ENCODE measurements at regions not wholly inside any gene's neighbourhood (a gene's known extent, or its start where the extent isn't known, plus 50 kb on each side); places are given as distances from the start of the nearest gene placed in this dataset.

GRCh38 chr2:187638840-187639239, 84.6 kb upstream of the TFPI start:
- Histone ChIP-seq H2AFZ (no peak overlapping the region), H4K20me1 (ENCODE audit: insufficient read depth) (no peaks in the 10 kb centered on the region), H3K9ac (no peak overlapping the region), H3K4me1 (ENCODE audit: insufficient read depth) (no peaks in the 10 kb centered on the region), H3F3A (ENCODE audit: insufficient read depth) (no peaks in the 10 kb centered on the region), H3K4me2 (ENCODE audit: unreplicated experiment) (no peak overlapping the region), H3K27ac (no peak overlapping the region), H3K9me3 (ENCODE audit: low read depth) (no peaks in the 10 kb centered on the region), H3K9me2 (ENCODE audit: insufficient read depth) (no peaks in the 10 kb centered on the region), H3K4me3 (no peak overlapping the region), H3K79me2 (ENCODE audit: insufficient read depth) (no peaks in the 10 kb centered on the region), H3K36me3 (ENCODE audit: low read depth) (no peaks in the 10 kb centered on the region), H3K27me3 (replicated peaks; ENCODE audit: insufficient read depth) (no peaks in the 10 kb centered on the region)
- in situ Hi-C loops (cut with MboI) = no loop called here
- no peak for DNase-seq
- WGBS, 2 experiments (ENCODE audit: low coverage in 1 of 2, low lambda C conversion rate in 2 of 2, missing lambda C conversion rate in 2 of 2) = 71 to 84% methylated on average over 1 of the region's 1 CpG
- no peak for TF ChIP-seq EZH2 (IDR thresholded peaks at IDR 0.05; ENCODE audit: insufficient read depth, poor library complexity, severe bottlenecking)

- no peaks in the 10 kb centered on the region for H3K79me2 ChIP-seq (ENCODE audit: insufficient read depth)
- H3K4me1 ChIP-seq (ENCODE audit: insufficient read depth) = peaks cover 13% of the 10 kb centered on the region
- H2AFZ ChIP-seq = no peak overlapping the region
- no peak overlapping the region for H3K4me3 ChIP-seq
- 73% methylated on average over 6 of the region's 6 CpGs for WGBS, 2 experiments (ENCODE audit: low coverage in 1 of 2, low lambda C conversion rate in 2 of 2, missing lambda C conversion rate in 2 of 2)
- no peak overlapping the region for H3K9ac ChIP-seq
- in situ Hi-C loops (cut with MboI) = no loop called here
- H3K9me3 ChIP-seq (ENCODE audit: low read depth) = no peaks in the 10 kb centered on the region
- no peaks in the 10 kb centered on the region for H3K36me3 ChIP-seq (ENCODE audit: low read depth)
- no peaks in the 10 kb centered on the region for H4K20me1 ChIP-seq (ENCODE audit: insufficient read depth)
- no peak overlapping the region for H3K4me2 ChIP-seq (ENCODE audit: unreplicated experiment)
- no peak overlapping the region for H3K27ac ChIP-seq
- no peaks in the 10 kb centered on the region for H3K27me3 ChIP-seq (replicated peaks; ENCODE audit: insufficient read depth)
- no peaks in the 10 kb centered on the region for H3F3A ChIP-seq (ENCODE audit: insufficient read depth)
- TF ChIP-seq EZH2 (IDR thresholded peaks at IDR 0.05; ENCODE audit: insufficient read depth, poor library complexity, severe bottlenecking) = no peak
- no peak for TF ChIP-seq EZH2phosphoT487 (IDR thresholded peaks at IDR 0.05; ENCODE audit: insufficient read depth, low read depth)
- DNase-seq = no peak
- no peaks in the 10 kb centered on the region for H3K9me2 ChIP-seq (ENCODE audit: insufficient read depth)
These were observed 86.8 kb upstream of the TFPI start for GRCh38 chr2:187640926-187641510.

GRCh38 chr2:187642498-187642897, 88.3 kb upstream of the TFPI start:
- no peak overlapping the region for H3K4me3 ChIP-seq
- in situ Hi-C loops (cut with MboI) = no loop called here
- no peak overlapping the region for H3K9ac ChIP-seq
- no peak overlapping the region for H3K27ac ChIP-seq
- no peaks in the 10 kb centered on the region for H3K9me2 ChIP-seq (ENCODE audit: insufficient read depth)
- H3K79me2 ChIP-seq (ENCODE audit: insufficient read depth) = no peaks in the 10 kb centered on the region
- no peaks in the 10 kb centered on the region for H4K20me1 ChIP-seq (ENCODE audit: insufficient read depth)
- H3F3A ChIP-seq (ENCODE audit: insufficient read depth) = no peaks in the 10 kb centered on the region
- TF ChIP-seq EZH2 (IDR thresholded peaks at IDR 0.05; ENCODE audit: insufficient read depth, poor library complexity, severe bottlenecking) (no peak), EZH2phosphoT487 (IDR thresholded peaks at IDR 0.05; ENCODE audit: insufficient read depth, low read depth) (no peak)
- no peaks in the 10 kb centered on the region for H3K36me3 ChIP-seq (ENCODE audit: low read depth)
- H3K4me1 ChIP-seq (ENCODE audit: insufficient read depth) = peaks cover 13% of the 10 kb centered on the region
- DNase-seq = no peak
- no peaks in the 10 kb centered on the region for H3K27me3 ChIP-seq (replicated peaks; ENCODE audit: insufficient read depth)
- no peak overlapping the region for H2AFZ ChIP-seq
- H3K4me2 ChIP-seq (ENCODE audit: unreplicated experiment) = no peak overlapping the region
- 86 to 90% methylated on average over 4 of the region's 4 CpGs for WGBS, 2 experiments (ENCODE audit: low coverage in 1 of 2, low lambda C conversion rate in 2 of 2, missing lambda C conversion rate in 2 of 2)
- H3K9me3 ChIP-seq (ENCODE audit: low read depth) = no peaks in the 10 kb centered on the region

DNA sequence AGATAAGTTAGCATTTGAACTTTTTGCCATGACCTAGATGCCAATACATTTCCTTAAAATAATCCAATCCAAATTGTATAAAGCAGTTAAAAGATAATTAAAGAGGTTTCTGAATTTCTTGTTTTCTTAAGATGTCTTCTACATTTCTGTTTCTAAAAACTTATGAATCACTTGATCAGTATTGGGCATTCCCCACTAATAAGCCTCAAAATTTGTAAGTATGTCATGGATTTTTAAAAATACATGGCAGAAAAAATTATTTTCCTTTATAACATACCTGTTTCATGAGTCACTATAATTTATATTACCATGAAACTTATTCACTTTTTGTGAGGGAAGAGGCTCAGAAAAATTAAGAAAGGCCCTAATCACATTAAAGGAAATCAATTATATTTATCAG, 90.3 kb upstream of the TFPI start:
- Histone ChIP-seq H3K4me1 (ENCODE audit: insufficient read depth) (peaks cover 13% of the 10 kb centered on the region), H3K4me2 (ENCODE audit: unreplicated experiment) (peak overlapping the region; percentile 29), H3K9me3 (ENCODE audit: low read depth) (no peaks in the 10 kb centered on the region), H3K4me3 (no peak overlapping the region), H3K9ac (no peak overlapping the region), H2AFZ (no peak overlapping the region; the same call in 1 of the 2 replicates), H3K27ac (no peak overlapping the region), H3K36me3 (ENCODE audit: low read depth) (no peaks in the 10 kb centered on the region), H4K20me1 (ENCODE audit: insufficient read depth) (no peaks in the 10 kb centered on the region), H3K27me3 (replicated peaks; ENCODE audit: insufficient read depth) (no peaks in the 10 kb centered on the region), H3F3A (ENCODE audit: insufficient read depth) (no peaks in the 10 kb centered on the region), H3K9me2 (ENCODE audit: insufficient read depth) (no peaks in the 10 kb centered on the region), H3K79me2 (ENCODE audit: insufficient read depth) (no peaks in the 10 kb centered on the region)
- in situ Hi-C loops (cut with MboI) = no loop called here
- TF ChIP-seq EZH2 (IDR thresholded peaks at IDR 0.05; ENCODE audit: insufficient read depth, poor library complexity, severe bottlenecking) = no peak
- no peak for TF ChIP-seq EZH2phosphoT487 (IDR thresholded peaks at IDR 0.05; ENCODE audit: insufficient read depth, low read depth)
- peak; percentile 10 for DNase-seq

DNA sequence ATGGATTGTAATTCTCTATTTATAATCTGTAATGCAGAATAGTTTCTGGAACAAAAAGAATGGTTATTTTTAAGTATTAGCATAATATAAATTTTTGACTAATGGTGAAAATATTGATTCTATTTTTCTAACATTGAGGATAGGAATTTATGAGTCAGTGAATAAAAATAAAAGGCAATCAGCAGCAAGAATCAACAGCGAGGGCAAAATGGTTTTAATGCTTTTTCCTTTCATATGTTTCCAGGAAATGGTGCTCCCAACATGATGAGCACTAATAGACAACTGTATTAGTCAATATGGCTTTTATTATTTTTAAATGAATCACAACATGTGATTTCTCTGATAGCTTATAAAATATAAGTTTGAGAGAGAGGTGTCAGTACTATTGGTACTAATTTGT, 90.7 kb upstream of the TFPI start:
- Histone ChIP-seq H2AFZ (peak overlapping the region; percentile 10; the same call in 1 of the 2 replicates), H3K9me2 (ENCODE audit: insufficient read depth) (no peaks in the 10 kb centered on the region; the same call in 1 of the 2 replicates), H3K9me3 (ENCODE audit: low read depth) (no peaks in the 10 kb centered on the region), H3K4me1 (ENCODE audit: insufficient read depth) (peaks cover 13% of the 10 kb centered on the region), H3K4me3 (no peak overlapping the region), H3K4me2 (ENCODE audit: unreplicated experiment) (peak overlapping the region; percentile 29), H3K27me3 (replicated peaks; ENCODE audit: insufficient read depth) (no peaks in the 10 kb centered on the region), H3K79me2 (ENCODE audit: insufficient read depth) (no peaks in the 10 kb centered on the region), H4K20me1 (ENCODE audit: insufficient read depth) (no peaks in the 10 kb centered on the region), H3K27ac (no peak overlapping the region), H3K36me3 (ENCODE audit: low read depth) (no peaks in the 10 kb centered on the region), H3K9ac (no peak overlapping the region), H3F3A (ENCODE audit: insufficient read depth) (no peaks in the 10 kb centered on the region)
- peak; percentile 14 for DNase-seq
- TF ChIP-seq EZH2 (IDR thresholded peaks at IDR 0.05; ENCODE audit: insufficient read depth, poor library complexity, severe bottlenecking) = no peak
- no peak for TF ChIP-seq EZH2phosphoT487 (IDR thresholded peaks at IDR 0.05; ENCODE audit: insufficient read depth, low read depth)
- in situ Hi-C loops (cut with MboI) = no loop called here
- WGBS, 2 experiments (ENCODE audit: low coverage in 1 of 2, low lambda C conversion rate in 2 of 2, missing lambda C conversion rate in 2 of 2) = 0 to 7% methylated on average over 1 of the region's 1 CpG

Measured in GM23248 (cell line).